VCaP (cell line): ENCODE measurements at regions not wholly inside any gene's neighbourhood (a gene's known extent, or its start where the extent isn't known, plus 50 kb on each side); places are given as distances from the start of the nearest gene placed in this dataset.

Experiments used
- H3K27ac ChIP-seq: fragments of 450-650 bp; 2 replicates; pipeline ENCODE4 v1.5.1; 2017
- CTCF ChIP-seq: fragments of 450-650 bp; conservative IDR thresholded peaks from 2 replicates; pipeline ENCODE4 v1.5.1; 2017; ENCODE audit warnings: mild to moderate bottlenecking, moderate library complexity

- no peak overlapping the region for H3K27ac ChIP-seq
- TF ChIP-seq CTCF: no peak
Measured at GRCh38 chrX:5031792-5032191, 1196.9 kb downstream of the NLGN4X start.

GRCh38 chrX:5015451-5015850, 1213.2 kb downstream of the NLGN4X start:
- no peak overlapping the region for H3K27ac ChIP-seq
- TF ChIP-seq CTCF: no peak

GRCh38 chrX:4994855-4995254, 1233.8 kb downstream of the NLGN4X start:
- H3K27ac ChIP-seq: no peak overlapping the region
- no peak for TF ChIP-seq CTCF

GRCh38 chrX:4978613-4979012, 1250.1 kb downstream of the NLGN4X start:
- no peak overlapping the region for H3K27ac ChIP-seq
- TF ChIP-seq CTCF: no peak

GRCh38 chrX:4971646-4972045, 1257.0 kb downstream of the NLGN4X start:
- H3K27ac ChIP-seq: no peak overlapping the region
- no peak for TF ChIP-seq CTCF

GRCh38 chrX:4964112-4964511, 1250.7 kb upstream of the PRKX start:
- no peak for TF ChIP-seq CTCF
- H3K27ac ChIP-seq: no peak overlapping the region

- TF ChIP-seq CTCF: no peak
- H3K27ac ChIP-seq: no peak overlapping the region
Measured at GRCh38 chrX:4963432-4963831, 1250.0 kb upstream of the PRKX start.

GRCh38 chrX:4944767-4945166, 1231.3 kb upstream of the PRKX start:
- H3K27ac ChIP-seq: no peak overlapping the region
- TF ChIP-seq CTCF: no peak
